ENCODE measurements at regions not wholly inside any gene's neighbourhood (a gene's known extent, or its start where the extent isn't known, plus 50 kb on each side); places are given as distances from the start of the nearest gene placed in this dataset.
A peak's percentile ranks its signal among the peaks of the same experiment; 100 is the strongest.
"Not testable (repeated sequence)": the region's sequence is repeated elsewhere in the genome, so short reads cannot be mapped to it uniquely, and the experiment has no call there.

DNA sequence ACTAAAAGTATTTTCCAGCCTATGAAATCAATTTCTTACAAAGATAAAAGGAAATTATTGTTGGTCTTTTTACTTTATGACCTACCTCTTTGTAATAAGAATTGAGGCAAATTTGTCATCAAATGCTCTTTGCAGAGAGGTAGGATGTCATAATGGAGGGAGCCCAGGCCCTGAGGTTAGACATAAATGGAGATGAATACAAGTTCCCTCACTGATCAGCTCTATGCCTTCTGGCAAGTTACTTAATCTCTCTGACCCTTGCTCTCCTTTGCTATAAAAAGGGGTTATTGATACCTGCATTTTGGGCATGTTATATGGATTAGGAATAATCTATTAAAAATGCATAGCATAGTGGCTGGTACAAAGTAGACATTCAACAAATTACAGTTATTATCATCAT is 146.9 kb upstream of the KRR1 start:
- Histone ChIP-seq H3K36me3 (no peaks in the 10 kb centered on the region), H3K9me3 (no peaks in the 10 kb centered on the region), H3K27ac (no peak overlapping the region), H3K4me1 (peaks cover 0 to 17% (median 0%) of the 10 kb centered on the region in 12 donors), H3K27me3 (no peaks in the 10 kb centered on the region), H3K4me3 (no peak overlapping the region)
- ATAC-seq (no peak), DNase-seq (no peak)
- intact Hi-C loops (cut with DNase I) = loop anchor here in 1 of 10 donors (5.0 kb wide), 1 partner anchor 44 kb away; no protein-coding TSS in a partner anchor
- TF ChIP-seq POLR2A (IDR thresholded peaks at IDR 0.05) = no peak
- TF ChIP-seq, protein P1, sequence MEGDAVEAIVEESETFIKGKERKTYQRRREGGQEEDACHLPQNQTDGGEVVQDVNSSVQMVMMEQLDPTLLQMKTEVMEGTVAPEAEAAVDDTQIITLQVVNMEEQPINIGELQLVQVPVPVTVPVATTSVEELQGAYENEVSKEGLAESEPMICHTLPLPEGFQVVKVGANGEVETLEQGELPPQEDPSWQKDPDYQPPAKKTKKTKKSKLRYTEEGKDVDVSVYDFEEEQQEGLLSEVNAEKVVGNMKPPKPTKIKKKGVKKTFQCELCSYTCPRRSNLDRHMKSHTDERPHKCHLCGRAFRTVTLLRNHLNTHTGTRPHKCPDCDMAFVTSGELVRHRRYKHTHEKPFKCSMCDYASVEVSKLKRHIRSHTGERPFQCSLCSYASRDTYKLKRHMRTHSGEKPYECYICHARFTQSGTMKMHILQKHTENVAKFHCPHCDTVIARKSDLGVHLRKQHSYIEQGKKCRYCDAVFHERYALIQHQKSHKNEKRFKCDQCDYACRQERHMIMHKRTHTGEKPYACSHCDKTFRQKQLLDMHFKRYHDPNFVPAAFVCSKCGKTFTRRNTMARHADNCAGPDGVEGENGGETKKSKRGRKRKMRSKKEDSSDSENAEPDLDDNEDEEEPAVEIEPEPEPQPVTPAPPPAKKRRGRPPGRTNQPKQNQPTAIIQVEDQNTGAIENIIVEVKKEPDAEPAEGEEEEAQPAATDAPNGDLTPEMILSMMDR (IDR thresholded peaks at IDR 0.05) = no peak

DNA sequence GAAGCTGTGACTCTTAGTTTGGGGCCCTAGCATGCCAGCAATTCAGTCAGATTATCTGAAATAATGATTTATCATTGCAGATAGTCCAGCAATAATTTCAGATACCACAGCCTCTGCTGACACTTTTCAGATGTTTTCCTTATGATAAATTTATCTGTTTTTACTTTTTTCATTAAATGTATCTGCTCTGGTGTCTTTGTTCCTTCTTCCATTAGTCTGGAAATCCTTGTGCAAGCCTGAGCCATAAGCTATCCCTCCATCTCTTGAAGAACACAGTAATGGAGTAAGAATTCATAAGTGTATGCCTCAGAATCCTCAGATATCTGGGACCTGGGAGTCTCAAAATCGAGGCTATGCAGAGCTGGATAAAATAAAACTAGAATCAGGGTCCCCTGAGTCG is 146.4 kb upstream of the KRR1 start:
- no peak for DNase-seq
- Histone ChIP-seq H3K36me3 (no peaks in the 10 kb centered on the region), H3K27me3 (no peaks in the 10 kb centered on the region), H3K4me3 (no peak overlapping the region), H3K27ac (no peak overlapping the region), H3K4me1 (peaks cover 0 to 17% (median 0%) of the 10 kb centered on the region in 12 donors), H3K9me3 (no peaks in the 10 kb centered on the region)
- ATAC-seq = no peak
- TF ChIP-seq, protein P1 (IDR thresholded peaks at IDR 0.05) = no peak
- TF ChIP-seq POLR2A (IDR thresholded peaks at IDR 0.05) = no peak
- intact Hi-C loops (cut with DNase I) = loop anchor here in 1 of 10 donors (5.0 kb wide), 1 partner anchor 44 kb away; no protein-coding TSS in a partner anchor
- 91 to 96% (median 92%) methylated on average over 2 of the region's 2 CpGs for WGBS, 4 donors

GRCh38 chr12:75657354-75657753 is 145.9 kb upstream of the KRR1 start:
- not testable (repeated sequence) for H3K4me3 ChIP-seq, ATAC-seq, H3K36me3 ChIP-seq, H3K27ac ChIP-seq, H3K9me3 ChIP-seq, DNase-seq, H3K27me3 ChIP-seq
- intact Hi-C loops (cut with DNase I) = loop anchor here in 1 of 10 donors (5.0 kb wide), 1 partner anchor 45 kb away; no protein-coding TSS in a partner anchor
- peaks cover 0 to 17% (median 0%) of the 10 kb centered on the region in 12 donors for H3K4me1 ChIP-seq
- 93 to 96% (median 96%) methylated on average over 6 of the region's 6 CpGs for WGBS, 4 donors

GRCh38 chr12:75656648-75657047 is 145.2 kb upstream of the KRR1 start:
- H3K4me3 ChIP-seq = no peak overlapping the region
- H3K36me3 ChIP-seq = no peaks in the 10 kb centered on the region
- intact Hi-C loops (cut with DNase I) = loop anchor here in 1 of 10 donors (5.0 kb wide), 1 partner anchor 46 kb away; no protein-coding TSS in a partner anchor
- H3K27me3 ChIP-seq = no peaks in the 10 kb centered on the region
- DNase-seq (no peak), ATAC-seq (peak in 2 of 4 donors; percentile 30 to 52)
- H3K4me1 ChIP-seq = peaks cover 0 to 18% (median 4%) of the 10 kb centered on the region in 12 donors
- TF ChIP-seq POLR2A (IDR thresholded peaks at IDR 0.05) = no peak
- H3K27ac ChIP-seq = no peak overlapping the region
- H3K9me3 ChIP-seq = no peaks in the 10 kb centered on the region
- 64 to 88% (median 75%) methylated on average over 1 of the region's 1 CpG for WGBS, 4 donors

DNA sequence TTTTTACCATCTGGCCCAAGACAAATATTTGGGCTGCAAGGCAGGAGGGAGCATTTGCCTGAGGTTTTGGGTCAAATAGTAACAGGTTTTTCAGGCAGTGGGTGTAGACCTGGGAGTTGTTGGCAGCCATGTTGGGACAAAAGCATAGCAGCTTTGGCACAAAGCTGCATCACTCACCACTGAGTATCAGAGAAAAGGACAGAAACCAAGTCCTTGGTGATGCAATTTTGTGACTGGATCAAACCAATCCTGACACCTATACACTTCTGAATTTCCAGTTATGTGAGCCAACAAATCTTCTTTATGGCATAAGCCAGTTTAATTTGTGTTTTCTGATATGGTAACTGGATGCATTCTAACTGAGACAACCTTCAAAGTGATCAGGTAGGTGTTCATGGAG is 144.8 kb upstream of the KRR1 start:
- ATAC-seq (no peak), DNase-seq (no peak)
- Histone ChIP-seq H3K36me3 (no peaks in the 10 kb centered on the region), H3K9me3 (no peaks in the 10 kb centered on the region), H3K27ac (no peak overlapping the region), H3K4me1 (peaks cover 0 to 22% (median 6%) of the 10 kb centered on the region in 12 donors), H3K4me3 (no peak overlapping the region), H3K27me3 (no peaks in the 10 kb centered on the region)
- intact Hi-C loops (cut with DNase I) = loop anchor here in 1 of 10 donors (5.0 kb wide), 1 partner anchor 46 kb away; no protein-coding TSS in a partner anchor
- TF ChIP-seq, protein P1 (IDR thresholded peaks at IDR 0.05) = no peak
- TF ChIP-seq POLR2A (IDR thresholded peaks at IDR 0.05) = no peak

Measured in heart left ventricle (tissue), 16 donors.